ENCODE measurements at regions not wholly inside any gene's neighbourhood (a gene's known extent, or its start where the extent isn't known, plus 50 kb on each side); places are given as distances from the start of the nearest gene placed in this dataset.
"Not testable (repeated sequence)": the region's sequence is repeated elsewhere in the genome, so short reads cannot be mapped to it uniquely, and the experiment has no call there.

DNA sequence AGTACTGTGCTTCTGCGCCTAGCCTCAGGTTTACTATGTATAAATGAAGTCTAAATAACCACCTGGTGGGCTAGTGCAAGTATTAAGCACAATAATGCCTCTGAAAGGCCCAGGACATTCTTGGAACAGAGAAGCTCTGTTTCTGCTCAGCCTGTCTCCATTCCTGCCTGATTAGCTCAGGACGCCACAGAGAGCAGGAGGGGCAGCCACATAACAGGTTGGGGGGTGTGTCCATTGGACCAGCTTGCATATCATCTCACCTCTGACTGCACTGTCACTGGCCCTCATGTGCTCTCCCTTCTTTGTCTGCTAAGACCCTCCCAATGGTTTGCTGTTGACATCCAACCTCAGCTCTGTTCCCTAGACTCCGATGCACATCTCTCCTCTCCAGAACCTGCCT is 52.8 kb upstream of the IKZF1 start:
- no peak for DNase-seq

GRCh38 chr7:50246551-50246950 is 58.0 kb upstream of the IKZF1 start:
- DNase-seq, result no peak

DNA sequence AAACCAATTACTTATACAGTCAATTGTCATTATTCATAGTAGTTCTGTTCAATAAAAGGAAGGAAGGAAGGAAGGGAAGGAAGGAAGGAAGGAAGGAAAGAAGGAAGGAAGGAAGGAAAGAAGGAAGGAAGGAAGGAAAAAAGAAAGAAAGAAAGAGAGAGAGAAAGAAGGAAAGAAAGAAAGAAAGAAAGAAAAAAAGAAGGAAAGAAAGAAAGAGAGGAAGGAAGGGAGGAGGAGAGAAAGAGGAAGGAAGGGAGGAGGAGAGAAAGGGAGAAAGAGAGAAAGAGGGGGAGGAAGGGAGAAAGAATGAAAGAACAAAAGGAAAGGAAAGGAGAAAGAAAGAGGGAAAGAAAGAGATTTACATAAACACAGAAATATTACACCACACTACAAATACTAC is 62.4 kb upstream of the IKZF1 start:
- DNase-seq, result not testable (repeated sequence)

DNA sequence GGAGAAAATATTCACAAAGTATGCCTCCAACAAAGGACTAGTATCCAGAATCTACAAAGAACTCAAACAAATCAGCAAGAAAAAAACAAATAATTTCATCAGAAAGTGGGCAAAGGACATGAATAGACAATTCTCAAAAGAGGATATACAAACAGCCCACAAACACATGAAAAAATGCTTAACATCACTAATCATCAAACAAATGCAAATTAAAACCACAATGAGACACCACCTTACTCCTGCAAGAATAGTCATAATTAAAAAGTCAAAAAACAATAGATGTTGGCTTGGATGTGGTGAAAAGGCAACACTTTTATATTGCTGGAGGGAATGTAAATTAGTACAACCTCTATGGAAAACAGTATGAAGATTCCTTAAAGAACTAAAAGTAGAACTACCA is 63.8 kb upstream of the IKZF1 start:
- DNase-seq, result not testable (repeated sequence)

DNA sequence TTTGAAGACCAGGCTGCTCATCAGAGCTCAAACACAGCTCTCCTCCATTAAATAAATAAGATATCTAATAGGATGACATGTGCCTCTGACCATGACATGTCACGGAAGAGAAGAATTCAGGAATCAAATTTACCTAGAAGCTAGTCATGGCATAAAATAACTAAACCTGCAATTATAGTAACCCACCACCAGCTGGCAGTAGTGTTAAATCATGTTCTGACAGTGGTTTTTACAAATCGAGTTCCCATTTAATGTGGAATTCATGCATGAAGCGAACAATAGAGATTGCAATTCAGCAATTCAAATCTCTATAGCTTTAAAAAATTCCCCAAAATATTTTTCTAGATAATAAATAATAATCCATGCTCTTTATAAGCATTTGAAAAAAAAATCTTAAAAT is 74.6 kb upstream of the IKZF1 start:
- no peak for DNase-seq

GRCh38 chr7:50228148-50228547 is 76.4 kb upstream of the IKZF1 start:
- no peak for DNase-seq

GRCh38 chr7:50227726-50228125 is 76.8 kb upstream of the IKZF1 start:
- no peak for DNase-seq

GRCh38 chr7:50226669-50227068 is 77.8 kb upstream of the IKZF1 start:
- DNase-seq, result no peak

GRCh38 chr7:50226145-50226544 is 78.4 kb upstream of the IKZF1 start:
- no peak for DNase-seq

GRCh38 chr7:50221433-50221832 is 83.1 kb upstream of the IKZF1 start:
- DNase-seq, result no peak

DNA sequence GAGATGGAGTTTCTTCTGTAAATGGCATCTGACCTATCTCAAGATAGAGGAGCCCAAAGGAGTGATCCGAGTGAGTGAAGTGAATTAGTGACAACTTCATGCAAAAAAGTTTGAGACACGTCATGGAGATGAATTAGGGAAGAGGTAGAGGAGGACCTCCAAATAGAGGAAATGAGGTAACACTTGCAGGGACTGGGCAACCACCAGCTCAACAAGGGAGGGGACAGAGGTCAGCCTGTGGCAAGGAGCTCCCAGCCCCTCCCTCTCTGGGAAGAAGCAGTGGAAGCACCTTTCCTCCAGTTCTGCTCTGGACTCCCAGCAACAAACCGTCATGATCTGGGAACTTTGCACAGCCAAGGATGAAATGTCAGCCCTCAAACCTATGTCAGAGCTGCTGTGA is 83.5 kb upstream of the IKZF1 start:
- DNase-seq, result no peak

- no peak for DNase-seq
Observed at GRCh38 chr7:50220273-50220672, 84.2 kb upstream of the IKZF1 start.

DNA sequence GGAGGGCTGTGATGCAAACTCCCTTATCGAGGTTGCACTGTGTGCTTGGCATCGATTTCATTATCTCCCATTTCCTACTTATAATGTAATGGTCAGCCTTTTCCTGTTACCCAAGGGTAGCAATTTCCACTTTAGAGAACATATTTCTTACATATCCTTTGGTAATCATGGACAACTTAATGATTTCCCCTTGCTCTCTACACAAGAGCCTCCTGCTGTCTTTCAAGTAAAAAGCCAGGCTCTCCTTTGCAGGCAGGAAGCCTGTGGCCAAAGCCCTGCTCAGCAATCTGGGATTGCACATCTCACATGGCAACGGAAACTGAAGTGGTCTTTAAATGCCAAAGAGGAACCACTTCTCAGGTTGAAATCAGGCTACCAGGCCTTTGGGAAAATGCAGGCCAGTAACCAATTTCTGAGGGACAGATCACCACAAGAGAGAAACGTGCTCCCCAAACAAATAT is 86.7 kb upstream of the IKZF1 start:
- no peak for DNase-seq

DNA sequence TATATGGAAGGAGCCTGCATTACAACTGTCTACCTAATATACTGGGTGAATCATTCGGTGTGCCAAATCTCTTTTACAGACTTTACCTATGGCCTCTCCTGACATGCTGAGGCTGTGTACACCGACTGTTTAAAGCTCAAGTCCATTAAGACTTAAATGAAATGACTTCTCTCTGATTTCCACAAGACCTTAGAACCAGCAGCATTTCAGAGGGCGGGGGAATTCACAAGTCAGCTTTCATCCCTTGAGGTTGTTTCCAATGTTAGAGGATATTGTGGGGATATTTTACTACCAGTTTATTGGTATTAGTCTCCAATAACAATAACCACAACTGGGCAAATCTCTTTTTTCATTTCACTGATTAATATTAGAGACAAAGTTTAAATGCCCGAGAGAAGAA is 87.1 kb upstream of the IKZF1 start:
- DNase-seq, result no peak

DNA sequence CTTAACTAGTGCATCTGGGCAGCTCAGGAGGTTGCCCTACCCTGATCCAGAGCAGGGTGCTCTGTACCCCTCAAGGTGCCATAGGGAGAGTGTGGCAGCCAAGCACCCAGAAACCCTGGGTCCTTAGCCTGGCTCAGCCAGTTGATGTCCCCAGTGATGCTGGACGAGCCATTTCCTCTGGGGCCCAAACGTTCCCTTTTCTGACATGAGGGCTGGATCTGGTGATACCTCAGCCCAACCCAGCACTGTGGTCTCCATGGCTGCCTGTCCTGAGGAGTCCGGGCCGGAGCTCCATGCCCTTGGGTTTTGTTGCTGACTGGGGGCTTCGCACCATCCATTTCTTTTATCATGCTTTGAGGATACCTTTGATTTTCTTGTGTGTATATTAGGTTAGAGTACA is 87.9 kb upstream of the IKZF1 start:
- DNase-seq, result no peak

- no peak for DNase-seq
Observed at GRCh38 chr7:50214771-50215170, 89.7 kb upstream of the IKZF1 start.

DNA sequence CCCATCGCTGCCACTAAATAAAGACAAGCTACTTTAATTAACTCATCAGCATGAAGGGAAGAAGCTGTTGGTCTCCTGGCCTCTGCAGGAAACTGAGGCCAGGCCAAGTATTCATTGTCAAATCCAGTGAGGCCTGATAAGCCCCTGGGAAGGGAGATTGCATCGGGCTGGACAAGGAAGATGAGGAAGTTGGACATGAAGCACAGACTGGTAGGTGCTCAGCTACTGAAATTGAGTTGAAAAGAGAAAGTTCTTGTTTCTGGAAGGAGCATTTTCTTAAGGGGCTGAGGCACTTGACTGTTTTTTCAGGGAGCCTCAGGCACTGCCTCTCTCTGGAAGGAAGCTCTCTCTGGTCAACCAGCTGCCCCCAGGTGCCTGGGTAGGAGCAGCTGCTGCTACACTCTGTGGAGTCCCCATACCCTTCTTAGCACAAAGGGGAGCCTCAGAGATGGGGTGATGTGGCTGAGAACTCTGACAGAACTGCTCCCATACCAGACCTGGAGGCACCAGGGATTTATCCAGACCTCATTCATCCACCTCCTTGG is 90.3 kb upstream of the IKZF1 start:
- DNase-seq, result no peak

GRCh38 chr7:50213622-50214017 is 90.9 kb upstream of the IKZF1 start:
- DNase-seq, result no peak

DNA sequence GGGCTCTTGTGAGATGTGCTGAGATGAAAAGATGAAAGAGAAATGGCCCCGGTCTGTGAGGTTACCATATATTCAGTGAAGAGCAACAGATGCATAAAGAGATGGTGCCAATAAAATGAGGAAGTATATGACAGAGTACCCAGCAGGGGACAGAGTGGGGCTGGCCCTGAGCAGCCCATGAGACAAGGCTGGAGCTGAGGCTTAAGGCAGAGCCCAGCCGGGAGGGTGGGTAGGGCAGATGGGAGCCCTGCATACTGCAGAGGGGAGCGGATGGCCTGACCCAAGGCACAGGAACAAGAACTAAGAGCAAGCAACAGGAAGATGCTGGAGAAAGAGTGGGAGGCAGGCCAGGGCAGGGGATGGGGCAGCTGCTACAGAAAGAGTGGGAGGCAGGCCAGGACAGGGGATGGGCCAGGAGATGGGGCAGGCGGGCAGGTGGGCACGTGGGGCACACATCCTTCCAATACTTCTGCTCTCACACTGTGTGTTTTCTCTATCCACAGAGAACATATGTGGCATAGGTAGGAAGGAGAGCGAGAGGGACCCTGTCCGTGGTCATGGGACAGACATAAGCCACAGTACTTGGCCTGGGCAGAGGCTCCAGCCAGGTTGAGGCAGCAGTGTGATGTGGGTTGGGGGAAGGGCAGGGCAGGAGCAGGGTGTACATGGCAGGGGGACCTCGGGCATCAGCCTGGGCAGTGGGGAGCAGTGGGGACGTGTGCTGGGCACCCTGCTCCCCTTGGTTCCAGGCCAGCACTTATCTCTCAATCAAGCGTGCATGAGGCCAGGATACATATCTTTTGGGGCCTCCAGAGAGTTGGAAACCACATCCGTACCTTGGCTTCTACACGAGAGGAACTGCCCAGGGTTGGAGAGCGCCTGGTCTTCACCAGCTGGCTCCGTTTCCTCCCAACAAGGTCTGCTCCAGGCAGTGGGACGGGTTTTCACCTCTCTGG is 91.6 kb upstream of the IKZF1 start:
- DNase-seq, result no peak

GRCh38 chr7:50212016-50212325 is 92.5 kb upstream of the IKZF1 start:
- peak; percentile 40 for DNase-seq

DNA sequence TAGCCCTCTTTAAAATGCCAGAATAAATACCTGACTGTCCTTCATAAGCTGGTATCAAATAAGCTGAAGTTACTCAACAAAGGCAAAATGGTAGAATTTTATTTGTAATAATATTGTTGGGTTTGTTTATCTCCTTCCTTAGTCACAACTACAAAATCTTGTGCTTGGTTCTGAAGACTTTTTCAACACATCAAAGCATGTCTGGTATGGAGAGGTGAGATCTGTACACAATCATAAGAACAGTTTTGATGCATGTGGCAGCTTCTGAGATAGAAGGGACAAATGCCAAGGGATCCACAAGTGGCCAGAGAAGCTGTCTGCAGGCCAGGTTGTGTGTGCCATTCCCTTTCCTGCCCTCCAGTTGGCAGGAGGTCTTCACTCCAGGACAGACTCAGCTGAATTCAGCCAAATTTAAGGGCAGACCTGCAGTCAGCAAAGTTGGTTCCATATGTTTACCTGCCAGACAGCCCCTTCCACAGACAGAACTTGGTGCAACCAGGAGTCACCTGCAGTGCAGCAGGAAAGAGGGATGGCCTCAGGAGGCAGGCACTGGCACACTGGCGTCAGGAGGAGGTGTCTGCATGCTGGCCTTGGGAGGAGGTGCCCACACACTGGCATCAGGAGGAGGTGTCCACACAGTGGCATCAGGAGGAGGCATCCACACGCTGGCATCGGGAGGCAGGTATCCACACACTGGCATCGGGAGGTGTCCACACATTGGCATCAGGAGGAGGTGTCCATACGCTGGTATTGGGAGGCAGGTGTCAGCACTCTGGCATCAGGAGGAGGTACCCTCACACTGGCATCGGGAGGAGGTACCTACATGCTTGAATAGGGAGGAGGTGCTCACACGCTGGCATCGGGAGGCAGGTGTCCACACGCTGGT is 93.1 kb upstream of the IKZF1 start:
- no peak for DNase-seq

DNA sequence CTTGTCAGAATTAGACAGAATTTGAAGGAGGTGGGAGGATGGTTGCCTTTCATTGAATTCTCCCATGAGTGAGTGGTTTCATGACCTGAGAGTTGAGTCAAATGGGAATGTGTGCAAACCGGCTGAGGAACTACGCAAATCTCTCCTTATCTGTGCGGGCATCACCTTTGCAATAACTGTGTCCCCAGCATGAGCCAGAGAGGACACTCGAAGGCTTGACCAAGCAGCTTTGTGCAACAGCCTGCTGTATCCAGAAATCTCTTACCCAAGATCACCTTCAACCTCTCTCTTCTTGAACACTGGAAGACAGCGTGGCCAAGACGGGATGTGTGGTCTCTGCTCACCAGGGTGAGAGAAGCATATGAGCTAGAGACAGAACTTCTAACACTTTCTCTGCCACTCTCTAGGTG is 93.8 kb upstream of the IKZF1 start:
- DNase-seq, result no peak

DNA sequence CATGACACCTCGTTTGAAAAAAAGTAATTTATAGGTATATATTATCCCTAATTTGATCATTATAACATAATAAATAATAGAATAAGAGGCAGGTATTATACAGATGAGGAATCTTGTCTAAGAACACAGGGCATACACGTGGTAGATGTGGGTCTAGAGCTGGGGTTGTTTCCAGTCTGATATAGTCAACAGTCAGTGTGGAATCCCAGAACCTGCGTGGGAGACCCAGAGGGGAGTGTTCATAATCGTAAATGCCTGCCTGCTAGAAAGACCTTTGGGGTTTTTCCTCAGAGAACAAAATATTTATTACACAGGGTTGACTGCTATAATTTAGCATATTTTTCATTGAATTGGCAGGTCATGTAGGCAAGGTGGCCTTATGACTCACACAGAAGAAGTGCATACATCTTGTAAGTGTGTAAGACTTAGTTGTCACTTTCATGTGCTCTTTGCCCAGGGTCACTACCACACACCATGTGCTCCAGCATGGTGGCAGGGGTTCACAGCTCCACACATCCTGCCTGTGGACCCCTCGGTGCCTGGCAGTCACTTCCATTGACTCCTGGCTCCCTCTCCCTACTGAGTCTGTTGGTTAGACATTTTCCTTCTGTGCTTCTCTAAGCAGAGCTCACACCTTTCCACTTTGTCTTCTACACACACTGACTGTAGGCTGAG is 94.9 kb upstream of the IKZF1 start:
- no peak for DNase-seq

Measured in DMS153 (cell line).